Left colon (tissue), 2 donors: ENCODE measurements at regions not wholly inside any gene's neighbourhood (a gene's known extent, or its start where the extent isn't known, plus 50 kb on each side); places are given as distances from the start of the nearest gene placed in this dataset.

Experiments used
- ATAC-seq: fragments of 200-7000 bp; cut with Tn5 transposase; one replicate; pipeline ENCODE4 v1.9.1; 2020; ENCODE audit warnings: mild to moderate bottlenecking, moderate library complexity
- DNase-seq, 2 donors: peaks; one replicate each; pipeline ENCODE4 v3.0.0-alpha.2; 2020
- intact Hi-C, 2 donors: fragments of 100-400 bp; cut with DNase I in 1 of 2; cut with micrococcal nuclease in 1 of 2; formaldehyde crosslinking; loops; one replicate each; pipeline versions ENCODE4 v1.11.2 to v1.14.0; 2022; cut with DNase I, micrococcal nuclease
- donor health status: DM: no; HTN: no; CAD: no.
- donor health status: DM: yes; HTN: yes; CAD: no.

GRCh38 chr1:240020871-240021270 is 70.8 kb upstream of the FMN2 start:
- ATAC-seq (no peak), DNase-seq (no peak)
- intact Hi-C loops = loop anchor here in 1 of 2 donors (10.0 kb wide), 3 partner anchors 134 to 674 kb away; no protein-coding TSS in a partner anchor

- intact Hi-C loops = loop anchor here in 1 of 2 donors (10.0 kb wide), 3 partner anchors 133 to 673 kb away; no protein-coding TSS in a partner anchor
- ATAC-seq = no peak
- DNase-seq = no peak
These were observed 70.0 kb upstream of the FMN2 start for GRCh38 chr1:240021709-240022108.

GRCh38 chr1:240027059-240027462 is 64.6 kb upstream of the FMN2 start:
- DNase-seq (peak in 1 of 2 donors; percentile 38), ATAC-seq (peak; percentile 92)
- intact Hi-C loops = loop anchor here in 1 of 2 donors (10.0 kb wide), 3 partner anchors 128 to 668 kb away; no protein-coding TSS in a partner anchor

GRCh38 chr1:240029418-240029817 is 62.3 kb upstream of the FMN2 start:
- ATAC-seq = no peak
- no peak for DNase-seq
- intact Hi-C loops = loop anchor here in 1 of 2 donors (10.0 kb wide), 3 partner anchors 125 to 665 kb away; no protein-coding TSS in a partner anchor

- ATAC-seq = no peak
- intact Hi-C loops = no loop called here
- no peak for DNase-seq
These were observed 61.4 kb upstream of the FMN2 start for GRCh38 chr1:240030236-240030635.

DNA sequence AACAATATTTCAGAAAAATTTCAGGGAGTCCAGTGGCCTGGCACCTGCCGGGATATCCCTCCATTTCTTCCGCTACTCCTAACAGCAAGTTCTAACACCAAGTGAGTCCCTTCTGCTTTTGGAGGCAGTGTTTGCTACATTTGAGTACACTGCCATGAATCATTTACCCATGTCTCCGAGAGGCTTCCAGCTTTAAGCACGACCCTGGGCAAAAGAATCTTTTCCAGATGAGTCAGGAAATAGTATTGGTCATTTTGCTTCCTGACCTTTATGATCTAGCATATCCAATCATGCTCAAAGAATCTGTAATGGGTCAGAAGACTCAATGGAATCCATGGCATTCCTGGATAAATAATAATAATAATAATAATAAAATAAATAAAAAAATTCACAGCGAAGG is 60.7 kb upstream of the FMN2 start:
- no peak for DNase-seq
- intact Hi-C loops = no loop called here
- no peak for ATAC-seq

GRCh38 chr1:240031414-240031813 is 60.3 kb upstream of the FMN2 start:
- ATAC-seq (peak; percentile 75), DNase-seq (no peak)
- intact Hi-C loops = no loop called here

DNA sequence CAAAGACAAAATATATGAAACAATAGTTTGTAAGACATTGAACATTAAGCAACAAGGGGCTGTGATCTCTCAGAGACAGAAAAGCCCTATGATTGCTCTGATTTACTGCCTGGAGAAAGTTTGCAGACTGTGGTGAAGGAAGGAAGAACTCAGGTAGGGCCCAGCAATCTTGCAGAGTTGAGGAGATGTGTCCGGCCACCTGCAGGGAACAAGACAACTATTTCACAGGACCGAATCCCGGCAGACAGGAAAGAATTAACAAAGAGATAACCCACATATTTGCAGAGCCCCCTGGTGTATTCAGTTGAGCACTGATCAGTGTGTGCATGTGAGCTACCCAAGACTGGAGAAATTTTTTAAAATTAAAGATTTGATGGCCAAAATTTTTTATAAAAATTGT is 58.3 kb upstream of the FMN2 start:
- DNase-seq = no peak
- ATAC-seq = no peak
- intact Hi-C loops = no loop called here

- no peak for ATAC-seq
- DNase-seq = no peak
- intact Hi-C loops = no loop called here
These were observed 55.2 kb upstream of the FMN2 start for GRCh38 chr1:240036526-240036925.
